Testis (tissue), 2 donors: ENCODE measurements at regions not wholly inside any gene's neighbourhood (a gene's known extent, or its start where the extent isn't known, plus 50 kb on each side); places are given as distances from the start of the nearest gene placed in this dataset.

Experiments used
- DNase-seq: peaks from one replicate; pipeline ENCODE4 v3.0.0-alpha.2; 2019
- H3K27ac ChIP-seq, 2 donors: fragments of 200-600 bp; sonication (generic); one replicate each; pipeline ENCODE4 v1.5.1; 2019
- H3K27me3 ChIP-seq: fragments of 200-600 bp; sonication (generic); one replicate; pipeline ENCODE4 v1.5.1; 2019
- H3K36me3 ChIP-seq: fragments of 200-600 bp; sonication (generic); one replicate; pipeline ENCODE4 v1.5.1; 2017; ENCODE audit warnings: low read depth; ENCODE audit errors: missing control alignments
- H3K4me1 ChIP-seq: fragments of 200-600 bp; sonication (generic); one replicate; pipeline ENCODE4 v1.5.1; 2019
- H3K4me3 ChIP-seq, 2 donors: fragments of 200-600 bp; sonication (generic); one replicate each; pipeline ENCODE4 v1.5.1; 2017 to 2019
- H3K9me3 ChIP-seq: fragments of 200-600 bp; sonication (generic); one replicate; pipeline ENCODE4 v1.5.1; 2017
- POLR2A ChIP-seq: fragments of 450-650 bp; IDR thresholded peaks from one replicate; pipeline ENCODE4 v1.6.1; 2017; ENCODE audit warnings: antibody characterized with exemption, mild to moderate bottlenecking, moderate library complexity
- WGBS, 2 donors: methylation state at CpG; one replicate each; pipeline ENCODE4 v1.1.5; 2018; 5-methylcytosine and 5-hydroxymethylcytosine counted together
- intact Hi-C: fragments of 100-400 bp; cut with DNase I; formaldehyde crosslinking; loops from one replicate; pipeline ENCODE4 v1.15.1; 2023; ENCODE audit warnings: low total_unique reads
- TF ChIP-seq, protein P1 (sequence below), 3 experiments: fragments of 450-650 bp in 2 of 3; fragments of 200-600 bp in 1 of 3; sonication (generic) in 1 of 3; IDR thresholded peaks; one replicate each; pipeline ENCODE4 v1.5.1; 2016 to 2019; ENCODE audit warnings: antibody characterized with exemption in 3 of 3, mild to moderate bottlenecking in 2 of 3, moderate library complexity in 1 of 3

- Histone ChIP-seq H3K4me1 (no peaks in the 10 kb centered on the region), H3K27ac (no peak overlapping the region), H3K4me3 (no peak overlapping the region), H3K27me3 (no peaks in the 10 kb centered on the region), H3K9me3 (no peaks in the 10 kb centered on the region), H3K36me3 (no peaks in the 10 kb centered on the region)
- intact Hi-C loops, result no loop called here
- 97 to 100% methylated on average over 1 of the region's 1 CpG for WGBS, 2 donors
- no peak for TF ChIP-seq POLR2A
- TF ChIP-seq, protein P1, sequence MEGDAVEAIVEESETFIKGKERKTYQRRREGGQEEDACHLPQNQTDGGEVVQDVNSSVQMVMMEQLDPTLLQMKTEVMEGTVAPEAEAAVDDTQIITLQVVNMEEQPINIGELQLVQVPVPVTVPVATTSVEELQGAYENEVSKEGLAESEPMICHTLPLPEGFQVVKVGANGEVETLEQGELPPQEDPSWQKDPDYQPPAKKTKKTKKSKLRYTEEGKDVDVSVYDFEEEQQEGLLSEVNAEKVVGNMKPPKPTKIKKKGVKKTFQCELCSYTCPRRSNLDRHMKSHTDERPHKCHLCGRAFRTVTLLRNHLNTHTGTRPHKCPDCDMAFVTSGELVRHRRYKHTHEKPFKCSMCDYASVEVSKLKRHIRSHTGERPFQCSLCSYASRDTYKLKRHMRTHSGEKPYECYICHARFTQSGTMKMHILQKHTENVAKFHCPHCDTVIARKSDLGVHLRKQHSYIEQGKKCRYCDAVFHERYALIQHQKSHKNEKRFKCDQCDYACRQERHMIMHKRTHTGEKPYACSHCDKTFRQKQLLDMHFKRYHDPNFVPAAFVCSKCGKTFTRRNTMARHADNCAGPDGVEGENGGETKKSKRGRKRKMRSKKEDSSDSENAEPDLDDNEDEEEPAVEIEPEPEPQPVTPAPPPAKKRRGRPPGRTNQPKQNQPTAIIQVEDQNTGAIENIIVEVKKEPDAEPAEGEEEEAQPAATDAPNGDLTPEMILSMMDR (IDR thresholded peaks at IDR 0.05), result no peak
- DNase-seq, result no peak
Measured at GRCh38 chr1:214953901-214954616, 128.5 kb upstream of the KCNK2 start.

GRCh38 chr1:214954617-214954949 is 128.0 kb upstream of the KCNK2 start:
- intact Hi-C loops, result no loop called here
- H3K36me3 ChIP-seq, result no peaks in the 10 kb centered on the region
- DNase-seq, result no peak
- H3K4me1 ChIP-seq, result no peaks in the 10 kb centered on the region
- TF ChIP-seq POLR2A, result no peak
- TF ChIP-seq, protein P1 (IDR thresholded peaks at IDR 0.05), result no peak
- H3K4me3 ChIP-seq, result no peak overlapping the region
- H3K9me3 ChIP-seq, result no peaks in the 10 kb centered on the region
- no peaks in the 10 kb centered on the region for H3K27me3 ChIP-seq
- H3K27ac ChIP-seq, result no peak overlapping the region

- intact Hi-C loops, result no loop called here
- WGBS, 2 donors, result 87 to 88% methylated on average over 8 of the region's 8 CpGs
- Histone ChIP-seq H3K4me3 (no peak overlapping the region), H3K9me3 (no peaks in the 10 kb centered on the region), H3K27ac (no peak overlapping the region), H3K36me3 (no peaks in the 10 kb centered on the region), H3K27me3 (no peaks in the 10 kb centered on the region), H3K4me1 (no peaks in the 10 kb centered on the region)
- DNase-seq, result no peak
- TF ChIP-seq, protein P1 (IDR thresholded peaks at IDR 0.05), result no peak
- TF ChIP-seq POLR2A, result no peak
Measured at GRCh38 chr1:214957330-214958137, 125.0 kb upstream of the KCNK2 start.

DNA sequence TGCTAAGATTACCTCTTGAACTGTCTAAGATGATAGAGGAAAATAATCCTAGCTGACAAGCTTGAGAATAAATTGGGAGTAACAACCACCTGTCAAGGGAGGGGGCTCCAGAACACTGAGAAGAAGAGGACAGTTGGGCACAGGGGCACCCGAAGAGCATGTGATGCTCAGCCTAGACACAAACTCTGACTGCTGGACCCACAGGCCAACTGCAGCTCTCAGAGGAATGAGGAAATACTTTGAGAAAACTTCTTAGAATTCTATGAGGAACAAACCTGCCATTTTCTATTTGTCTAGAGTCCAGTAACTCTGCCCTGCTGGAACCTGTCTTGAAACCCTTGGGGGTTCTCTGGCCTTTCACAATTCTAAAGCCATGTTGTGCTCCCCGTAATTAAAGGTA is 124.1 kb upstream of the KCNK2 start:
- no peak overlapping the region for H3K4me3 ChIP-seq
- no peak for TF ChIP-seq POLR2A
- TF ChIP-seq, protein P1 (IDR thresholded peaks at IDR 0.05), result no peak
- no peaks in the 10 kb centered on the region for H3K9me3 ChIP-seq
- DNase-seq, result no peak
- H3K27me3 ChIP-seq, result no peaks in the 10 kb centered on the region
- WGBS, 2 donors, result 82 to 95% methylated on average over 2 of the region's 2 CpGs
- H3K27ac ChIP-seq, result no peak overlapping the region
- H3K4me1 ChIP-seq, result no peaks in the 10 kb centered on the region
- H3K36me3 ChIP-seq, result no peaks in the 10 kb centered on the region
- intact Hi-C loops, result no loop called here
